ENCODE measurements at regions not wholly inside any gene's neighbourhood (a gene's known extent, or its start where the extent isn't known, plus 50 kb on each side); places are given as distances from the start of the nearest gene placed in this dataset.

DNA sequence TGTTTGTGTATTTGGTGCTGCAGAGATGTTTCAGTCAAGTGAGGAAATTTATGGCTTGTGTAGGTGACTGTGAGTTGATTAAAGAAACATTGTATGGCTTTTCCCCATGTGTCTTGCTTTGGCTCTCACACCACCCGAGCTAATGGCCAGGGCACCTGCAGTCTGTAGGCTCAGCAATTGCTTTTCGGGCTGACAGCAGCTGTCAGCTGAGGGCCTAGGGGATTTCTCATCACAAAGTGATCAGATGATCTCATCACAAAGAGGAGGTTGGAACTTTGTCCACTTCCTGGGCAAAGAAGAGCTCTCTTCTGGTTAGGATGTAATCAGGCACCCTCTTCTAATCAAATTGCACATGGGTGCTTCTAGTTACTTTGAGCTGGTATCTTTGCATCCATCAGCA lies 632.2 kb downstream of the SLC4A3 start:
- ATAC-seq = no peak
- H3K36me3 ChIP-seq = no peaks in the 10 kb centered on the region
- H3K9me3 ChIP-seq = no peaks in the 10 kb centered on the region
- TF ChIP-seq, protein P1, sequence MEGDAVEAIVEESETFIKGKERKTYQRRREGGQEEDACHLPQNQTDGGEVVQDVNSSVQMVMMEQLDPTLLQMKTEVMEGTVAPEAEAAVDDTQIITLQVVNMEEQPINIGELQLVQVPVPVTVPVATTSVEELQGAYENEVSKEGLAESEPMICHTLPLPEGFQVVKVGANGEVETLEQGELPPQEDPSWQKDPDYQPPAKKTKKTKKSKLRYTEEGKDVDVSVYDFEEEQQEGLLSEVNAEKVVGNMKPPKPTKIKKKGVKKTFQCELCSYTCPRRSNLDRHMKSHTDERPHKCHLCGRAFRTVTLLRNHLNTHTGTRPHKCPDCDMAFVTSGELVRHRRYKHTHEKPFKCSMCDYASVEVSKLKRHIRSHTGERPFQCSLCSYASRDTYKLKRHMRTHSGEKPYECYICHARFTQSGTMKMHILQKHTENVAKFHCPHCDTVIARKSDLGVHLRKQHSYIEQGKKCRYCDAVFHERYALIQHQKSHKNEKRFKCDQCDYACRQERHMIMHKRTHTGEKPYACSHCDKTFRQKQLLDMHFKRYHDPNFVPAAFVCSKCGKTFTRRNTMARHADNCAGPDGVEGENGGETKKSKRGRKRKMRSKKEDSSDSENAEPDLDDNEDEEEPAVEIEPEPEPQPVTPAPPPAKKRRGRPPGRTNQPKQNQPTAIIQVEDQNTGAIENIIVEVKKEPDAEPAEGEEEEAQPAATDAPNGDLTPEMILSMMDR (IDR thresholded peaks at IDR 0.05) = no peak
- H3K27me3 ChIP-seq = no peaks in the 10 kb centered on the region
- no peak overlapping the region for H3K4me3 ChIP-seq
- H3K27ac ChIP-seq = no peak overlapping the region
- H3K4me1 ChIP-seq = no peaks in the 10 kb centered on the region
- intact Hi-C loops (cut with DNase I) = no loop called here
- DNase-seq = no peak

DNA sequence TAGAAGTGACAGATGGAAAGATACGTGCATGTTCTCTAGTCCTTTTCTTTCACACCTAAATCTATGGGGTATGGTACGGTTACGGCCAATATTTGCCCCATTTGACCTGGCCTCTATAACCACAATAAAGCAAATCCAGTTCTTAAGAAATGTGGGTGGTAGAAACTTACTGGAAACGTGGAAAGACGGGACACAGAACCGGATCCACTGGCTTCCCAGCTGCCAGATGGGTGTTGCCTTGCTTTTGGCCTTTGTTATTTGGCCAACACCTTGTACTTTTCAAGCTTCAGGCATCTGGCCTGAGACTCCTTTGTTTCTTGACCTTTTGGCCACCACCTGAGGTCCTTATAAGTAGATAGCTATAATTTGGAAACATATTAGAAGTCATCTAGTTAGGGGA lies 635.9 kb downstream of the SLC4A3 start:
- ATAC-seq (no peak), DNase-seq (no peak)
- intact Hi-C loops (cut with DNase I) = no loop called here
- H3K4me1 ChIP-seq = no peaks in the 10 kb centered on the region
- H3K4me3 ChIP-seq = no peak overlapping the region
- no peaks in the 10 kb centered on the region for H3K36me3 ChIP-seq
- no peaks in the 10 kb centered on the region for H3K9me3 ChIP-seq
- no peaks in the 10 kb centered on the region for H3K27me3 ChIP-seq
- no peak overlapping the region for H3K27ac ChIP-seq
- TF ChIP-seq, protein P1 (IDR thresholded peaks at IDR 0.05) = no peak

DNA sequence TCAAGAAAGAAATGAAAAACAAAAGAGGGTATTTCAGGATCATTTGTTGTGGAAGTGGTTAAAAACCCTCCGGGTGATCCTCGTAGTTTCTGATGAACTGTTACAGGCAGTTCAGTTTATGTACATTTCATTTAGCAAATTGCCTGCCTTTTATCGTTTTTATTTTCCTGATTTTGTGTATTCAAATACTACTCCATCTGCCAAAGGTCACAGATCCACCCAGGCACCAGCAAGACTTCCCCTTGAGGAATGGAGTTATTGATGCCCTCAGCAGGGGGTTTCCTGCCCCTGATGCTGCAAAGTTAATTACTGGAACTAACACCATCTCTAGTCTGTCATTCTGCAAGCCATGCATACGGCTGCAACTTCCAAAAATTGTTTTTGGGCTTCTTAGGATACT lies 641.9 kb downstream of the SLC4A3 start:
- intact Hi-C loops (cut with DNase I) = no loop called here
- TF ChIP-seq, protein P1 (IDR thresholded peaks at IDR 0.05) = no peak
- ATAC-seq = no peak

DNA sequence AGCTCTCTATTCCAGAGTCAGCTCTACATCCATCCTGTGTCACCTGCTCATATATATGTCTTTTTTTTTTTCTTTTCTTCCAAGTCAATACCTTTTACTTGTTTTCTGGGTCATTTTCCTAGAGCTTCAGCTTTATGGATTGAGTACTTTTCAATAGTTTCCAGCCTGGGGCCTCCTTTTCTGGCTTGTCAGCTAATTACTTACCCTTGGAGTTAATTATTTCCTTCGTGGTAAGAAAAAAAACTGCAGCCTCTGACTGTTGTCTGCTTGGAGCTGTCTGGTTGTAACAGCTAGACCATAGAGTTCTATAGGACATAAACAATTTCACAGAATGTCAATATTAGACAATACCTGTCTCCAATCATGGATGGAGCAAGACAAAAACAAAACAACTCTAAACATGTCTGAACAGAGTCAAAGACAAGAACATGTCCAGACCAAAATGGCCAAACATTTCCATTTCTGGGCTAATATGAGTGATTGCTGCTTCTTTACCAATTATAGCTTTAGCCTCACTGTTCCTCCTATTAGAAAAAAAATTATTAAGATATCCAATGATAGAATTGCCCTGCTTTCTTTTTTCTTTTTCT lies 643.1 kb downstream of the SLC4A3 start:
- H3K9me3 ChIP-seq = no peaks in the 10 kb centered on the region
- intact Hi-C loops (cut with DNase I) = no loop called here
- TF ChIP-seq, protein P1 (IDR thresholded peaks at IDR 0.05) = no peak
- no peak overlapping the region for H3K27ac ChIP-seq
- H3K4me1 ChIP-seq = no peaks in the 10 kb centered on the region
- no peak overlapping the region for H3K4me3 ChIP-seq
- no peaks in the 10 kb centered on the region for H3K36me3 ChIP-seq
- H3K27me3 ChIP-seq = no peaks in the 10 kb centered on the region
- DNase-seq (no peak), ATAC-seq (no peak)

More for the DNA sequence above, 641.9 kb downstream of the SLC4A3 start:
- H3K9me3 ChIP-seq = no peaks in the 10 kb centered on the region
- H3K27ac ChIP-seq = no peak overlapping the region
- no peaks in the 10 kb centered on the region for H3K27me3 ChIP-seq
- no peak overlapping the region for H3K4me3 ChIP-seq
- no peaks in the 10 kb centered on the region for H3K36me3 ChIP-seq
- DNase-seq = no peak
- no peaks in the 10 kb centered on the region for H3K4me1 ChIP-seq

DNA sequence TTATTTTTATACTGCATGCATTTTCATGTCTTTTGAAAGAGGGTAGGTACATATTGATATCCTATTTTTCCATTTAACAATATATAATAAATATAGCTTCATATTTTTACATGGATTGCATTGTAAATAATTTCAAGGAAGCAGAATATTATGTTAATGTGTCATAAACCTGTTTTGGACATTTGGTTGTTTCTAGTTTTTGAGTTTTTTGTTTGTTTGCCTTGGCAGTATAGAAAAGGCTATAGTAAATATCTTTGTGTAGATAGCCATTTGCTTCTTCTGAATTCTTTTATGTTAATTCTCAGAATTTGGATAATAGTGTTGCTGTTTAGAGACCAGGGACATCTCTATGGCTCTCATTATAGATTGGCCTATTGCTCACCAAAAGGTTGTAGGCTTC lies 645.2 kb downstream of the SLC4A3 start:
- Histone ChIP-seq H3K4me3 (no peak overlapping the region), H3K4me1 (peaks cover 0 to 3% of the 10 kb centered on the region in 2 donors), H3K27me3 (no peaks in the 10 kb centered on the region), H3K27ac (no peak overlapping the region), H3K9me3 (no peaks in the 10 kb centered on the region), H3K36me3 (no peaks in the 10 kb centered on the region)
- intact Hi-C loops (cut with DNase I) = no loop called here
- TF ChIP-seq, protein P1 (IDR thresholded peaks at IDR 0.05) = no peak
- DNase-seq (no peak), ATAC-seq (no peak)
